ENCODE measurements at regions not wholly inside any gene's neighbourhood (a gene's known extent, or its start where the extent isn't known, plus 50 kb on each side); places are given as distances from the start of the nearest gene placed in this dataset.

- Histone ChIP-seq H3K4me3 (ENCODE audit: insufficient read depth, low read length, poor library complexity, severe bottlenecking) (no peak overlapping the region), H3K9me3 (ENCODE audit: insufficient read depth, low read length) (no peaks in the 10 kb centered on the region), H3K9me2 (replicated peaks; ENCODE audit: insufficient read depth, low read length) (no peaks in the 10 kb centered on the region), H3K4me2 (ENCODE audit: low read depth, low read length, poor library complexity, severe bottlenecking) (no peak overlapping the region), H2AFZ (ENCODE audit: low read depth, low read length, severe bottlenecking) (no peak overlapping the region), H3K9ac (ENCODE audit: low read length) (no peak overlapping the region), H3K79me2 (ENCODE audit: insufficient read depth, low read length) (no peaks in the 10 kb centered on the region), H4K20me1 (ENCODE audit: low read depth, low read length) (no peaks in the 10 kb centered on the region), H3K27me3 (ENCODE audit: low read length) (no peaks in the 10 kb centered on the region), H3F3A (ENCODE audit: insufficient read depth) (no peaks in the 10 kb centered on the region), H3K27ac (ENCODE audit: low read depth, low read length) (no peak overlapping the region), H3K36me3 (ENCODE audit: low read length) (no peaks in the 10 kb centered on the region)
- TF ChIP-seq EZH2phosphoT487 (conservative IDR thresholded peaks at IDR 0.05; ENCODE audit: low read length) (no peak), CTCF (IDR thresholded peaks at IDR 0.05; ENCODE audit: insufficient read depth, low read length, poor library complexity, severe bottlenecking) (no peak)
These were observed 270.5 kb downstream of the BMP2 start for GRCh38 chr20:7038029-7038428.

GRCh38 chr20:7057611-7058010, 290.1 kb downstream of the BMP2 start:
- Histone ChIP-seq H4K20me1 (ENCODE audit: low read depth, low read length) (no peaks in the 10 kb centered on the region), H3K27me3 (ENCODE audit: low read length) (no peaks in the 10 kb centered on the region), H3K9me3 (ENCODE audit: insufficient read depth, low read length) (no peaks in the 10 kb centered on the region), H3F3A (ENCODE audit: insufficient read depth) (no peaks in the 10 kb centered on the region), H3K9me2 (replicated peaks; ENCODE audit: insufficient read depth, low read length) (no peaks in the 10 kb centered on the region), H3K79me2 (ENCODE audit: insufficient read depth, low read length) (no peaks in the 10 kb centered on the region), H3K4me3 (ENCODE audit: insufficient read depth, low read length, poor library complexity, severe bottlenecking) (no peak overlapping the region), H3K9ac (ENCODE audit: low read length) (no peak overlapping the region), H3K27ac (ENCODE audit: low read depth, low read length) (no peak overlapping the region), H3K4me2 (ENCODE audit: low read depth, low read length, poor library complexity, severe bottlenecking) (no peak overlapping the region), H3K36me3 (ENCODE audit: low read length) (no peaks in the 10 kb centered on the region), H2AFZ (ENCODE audit: low read depth, low read length, severe bottlenecking) (no peak overlapping the region)
- TF ChIP-seq EZH2phosphoT487 (conservative IDR thresholded peaks at IDR 0.05; ENCODE audit: low read length) (no peak), CTCF (IDR thresholded peaks at IDR 0.05; ENCODE audit: insufficient read depth, low read length, poor library complexity, severe bottlenecking) (no peak)

- H3K4me3 ChIP-seq (ENCODE audit: insufficient read depth, low read length, poor library complexity, severe bottlenecking): no peak overlapping the region
- no peak overlapping the region for H2AFZ ChIP-seq (ENCODE audit: low read depth, low read length, severe bottlenecking)
- no peaks in the 10 kb centered on the region for H3K36me3 ChIP-seq (ENCODE audit: low read length)
- TF ChIP-seq EZH2phosphoT487 (conservative IDR thresholded peaks at IDR 0.05; ENCODE audit: low read length) (no peak), CTCF (IDR thresholded peaks at IDR 0.05; ENCODE audit: insufficient read depth, low read length, poor library complexity, severe bottlenecking) (no peak)
- H3F3A ChIP-seq (ENCODE audit: insufficient read depth): no peaks in the 10 kb centered on the region
- no peaks in the 10 kb centered on the region for H3K9me3 ChIP-seq (ENCODE audit: insufficient read depth, low read length)
- no peak overlapping the region for H3K4me2 ChIP-seq (ENCODE audit: low read depth, low read length, poor library complexity, severe bottlenecking)
- H3K27ac ChIP-seq (ENCODE audit: low read depth, low read length): no peak overlapping the region
- H3K9me2 ChIP-seq (replicated peaks; ENCODE audit: insufficient read depth, low read length): no peaks in the 10 kb centered on the region
- H3K9ac ChIP-seq (ENCODE audit: low read length): no peak overlapping the region
- no peaks in the 10 kb centered on the region for H3K27me3 ChIP-seq (ENCODE audit: low read length)
- no peaks in the 10 kb centered on the region for H3K79me2 ChIP-seq (ENCODE audit: insufficient read depth, low read length)
- H4K20me1 ChIP-seq (ENCODE audit: low read depth, low read length): no peaks in the 10 kb centered on the region
These were observed 311.3 kb downstream of the BMP2 start for GRCh38 chr20:7078804-7079203.

- H3K9me3 ChIP-seq (ENCODE audit: insufficient read depth, low read length): no peaks in the 10 kb centered on the region
- H3F3A ChIP-seq (ENCODE audit: insufficient read depth): no peaks in the 10 kb centered on the region
- no peaks in the 10 kb centered on the region for H3K9me2 ChIP-seq (replicated peaks; ENCODE audit: insufficient read depth, low read length)
- no peaks in the 10 kb centered on the region for H3K79me2 ChIP-seq (ENCODE audit: insufficient read depth, low read length)
- no peaks in the 10 kb centered on the region for H4K20me1 ChIP-seq (ENCODE audit: low read depth, low read length)
- TF ChIP-seq CTCF (IDR thresholded peaks at IDR 0.05; ENCODE audit: insufficient read depth, low read length, poor library complexity, severe bottlenecking): no peak
- TF ChIP-seq EZH2phosphoT487 (conservative IDR thresholded peaks at IDR 0.05; ENCODE audit: low read length): no peak
- H3K27ac ChIP-seq (ENCODE audit: low read depth, low read length): no peak overlapping the region
- no peaks in the 10 kb centered on the region for H3K27me3 ChIP-seq (ENCODE audit: low read length)
- no peak overlapping the region for H3K4me2 ChIP-seq (ENCODE audit: low read depth, low read length, poor library complexity, severe bottlenecking)
- no peak overlapping the region for H2AFZ ChIP-seq (ENCODE audit: low read depth, low read length, severe bottlenecking)
- H3K9ac ChIP-seq (ENCODE audit: low read length): no peak overlapping the region
- H3K36me3 ChIP-seq (ENCODE audit: low read length): no peaks in the 10 kb centered on the region
- no peak overlapping the region for H3K4me3 ChIP-seq (ENCODE audit: insufficient read depth, low read length, poor library complexity, severe bottlenecking)
These were observed 313.0 kb downstream of the BMP2 start for GRCh38 chr20:7080472-7080871.
